Upper lobe of left lung (tissue), 4 donors: ENCODE measurements at regions not wholly inside any gene's neighbourhood (a gene's known extent, or its start where the extent isn't known, plus 50 kb on each side); places are given as distances from the start of the nearest gene placed in this dataset.

Experiments used
- CTCF ChIP-seq, 6 experiments: fragments of 450-650 bp in 4 of 6; fragments of 200-600 bp in 2 of 6; sonication (generic) in 2 of 6; IDR thresholded peaks; one replicate each; pipeline ENCODE4 v1.5.1; 2016 to 2019; ENCODE audit warnings: antibody characterized with exemption in 6 of 6
- POLR2A ChIP-seq, 4 donors: fragments of 450-650 bp; IDR thresholded peaks; one replicate each; pipeline ENCODE4 v1.5.1; 2016 to 2017; ENCODE audit warnings: antibody characterized with exemption in 4 of 4, mild to moderate bottlenecking in 2 of 4

GRCh38 chr14:23864259-23864658, 89.3 kb upstream of the DHRS4 start:
- TF ChIP-seq POLR2A (IDR thresholded peaks at IDR 0.05) = no peak
- no peak for TF ChIP-seq CTCF (IDR thresholded peaks at IDR 0.05)
